BJ (cell line): ENCODE measurements at regions not wholly inside any gene's neighbourhood (a gene's known extent, or its start where the extent isn't known, plus 50 kb on each side); places are given as distances from the start of the nearest gene placed in this dataset.

ENCODE experiments used
- CTCF ChIA-PET: fragments of 350-600 bp; formaldehyde crosslinking; extraction: SDS; loops from one replicate; lab custom pipeline; 2021; ENCODE audit warnings: antibody characterized with exemption, inconsistent platforms; lab: Yijun Ruan, JAX
- POLR2A ChIA-PET: fragments of 300-600 bp; sonication (Branson Sonifier 250); formaldehyde crosslinking; extraction: SDS; loops from one replicate; lab custom pipeline; 2021; ENCODE audit warnings: antibody characterized with exemption; lab: Charles Lee
- DNase-seq: peaks from one replicate; pipeline ENCODE4 v3.0.0-alpha.2; 2011; ENCODE audit warnings: low read depth
- H3K27me3 ChIP-seq: 2 replicates; pipeline ENCODE4 v1.6.0; 2011; ENCODE audit warnings: low read length; ENCODE audit not compliant: control insufficient read depth, insufficient read depth
- H3K36me3 ChIP-seq: 2 replicates; pipeline ENCODE4 v1.5.1; 2011; ENCODE audit warnings: low read length; ENCODE audit not compliant: control insufficient read depth, insufficient read depth
- H3K4me3 ChIP-seq: 2 replicates; pipeline ENCODE4 v1.5.1; 2011; ENCODE audit warnings: low read depth, mild to moderate bottlenecking, control low read depth, low read length
- TF ChIP-seq, protein P1 (sequence below): IDR thresholded peaks from 2 replicates; pipeline ENCODE4 v1.5.1; 2011; ENCODE audit warnings: low read depth, mild to moderate bottlenecking, control low read depth, inconsistent platforms, low read length, moderate library complexity; ENCODE audit not compliant: insufficient read depth

DNA sequence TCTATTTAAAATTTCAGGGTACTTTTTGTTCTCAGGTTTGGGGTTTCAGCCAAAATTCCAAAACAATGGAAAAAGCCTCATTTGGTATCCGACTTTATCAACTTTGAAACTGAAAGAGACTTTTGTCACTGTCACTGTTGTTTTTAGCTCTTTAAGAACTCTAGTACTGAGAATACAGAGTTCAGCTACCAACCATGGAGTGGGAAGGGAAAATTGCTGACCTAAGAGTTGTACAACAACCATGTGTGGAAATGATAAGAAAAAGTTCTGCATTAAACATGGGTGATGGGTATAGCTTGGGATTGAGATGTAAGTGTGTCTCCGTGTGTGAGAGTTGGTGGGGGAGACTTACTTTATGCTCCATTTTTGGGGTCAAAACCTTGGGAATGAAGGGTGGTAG is 206.6 kb upstream of the LRATD1 start:
- CTCF ChIA-PET, result interaction anchor here (1.7 kb wide), 1 partner anchor 209 kb away, joined by 7 read pairs; no protein-coding TSS in a partner anchor

DNA sequence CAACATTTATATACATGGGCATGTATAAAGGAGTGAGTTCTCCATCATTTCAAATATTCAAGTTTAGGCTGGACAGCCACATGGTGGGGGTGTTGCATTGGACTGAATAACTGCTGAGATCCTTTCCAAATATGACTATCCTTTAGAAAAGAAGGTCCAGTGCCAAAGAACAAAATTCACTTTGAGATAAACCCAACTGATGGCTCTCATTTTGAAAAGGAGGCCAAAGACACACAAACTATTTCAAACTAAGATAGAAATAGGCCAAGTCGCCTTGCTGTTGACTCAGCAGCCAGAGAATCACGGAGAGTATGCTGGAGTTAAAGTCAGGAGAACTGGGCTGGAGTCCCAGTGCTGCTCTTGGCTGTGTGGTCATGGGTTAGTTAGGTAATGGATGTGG is 204.5 kb upstream of the LRATD1 start:
- CTCF ChIA-PET, result interaction anchor here (1.1 to 1.2 kb wide), 2 partner anchors 206 to 732 kb away, joined by 3 read pairs; no protein-coding TSS in a partner anchor
- Histone ChIP-seq H3K36me3 (no peaks in the 10 kb centered on the region), H3K27me3 (no peaks in the 10 kb centered on the region), H3K4me3 (no peak overlapping the region)
- peak; percentile 11 for DNase-seq
- POLR2A ChIA-PET, result no interaction called here
- TF ChIP-seq, protein P1, sequence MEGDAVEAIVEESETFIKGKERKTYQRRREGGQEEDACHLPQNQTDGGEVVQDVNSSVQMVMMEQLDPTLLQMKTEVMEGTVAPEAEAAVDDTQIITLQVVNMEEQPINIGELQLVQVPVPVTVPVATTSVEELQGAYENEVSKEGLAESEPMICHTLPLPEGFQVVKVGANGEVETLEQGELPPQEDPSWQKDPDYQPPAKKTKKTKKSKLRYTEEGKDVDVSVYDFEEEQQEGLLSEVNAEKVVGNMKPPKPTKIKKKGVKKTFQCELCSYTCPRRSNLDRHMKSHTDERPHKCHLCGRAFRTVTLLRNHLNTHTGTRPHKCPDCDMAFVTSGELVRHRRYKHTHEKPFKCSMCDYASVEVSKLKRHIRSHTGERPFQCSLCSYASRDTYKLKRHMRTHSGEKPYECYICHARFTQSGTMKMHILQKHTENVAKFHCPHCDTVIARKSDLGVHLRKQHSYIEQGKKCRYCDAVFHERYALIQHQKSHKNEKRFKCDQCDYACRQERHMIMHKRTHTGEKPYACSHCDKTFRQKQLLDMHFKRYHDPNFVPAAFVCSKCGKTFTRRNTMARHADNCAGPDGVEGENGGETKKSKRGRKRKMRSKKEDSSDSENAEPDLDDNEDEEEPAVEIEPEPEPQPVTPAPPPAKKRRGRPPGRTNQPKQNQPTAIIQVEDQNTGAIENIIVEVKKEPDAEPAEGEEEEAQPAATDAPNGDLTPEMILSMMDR, result peak; percentile 32; the same call in 1 of the 2 replicates

More for the DNA sequence above, 206.6 kb upstream of the LRATD1 start:
- TF ChIP-seq, protein P1, result no peak
- DNase-seq, result no peak
- Histone ChIP-seq H3K36me3 (no peaks in the 10 kb centered on the region), H3K27me3 (no peaks in the 10 kb centered on the region), H3K4me3 (no peak overlapping the region)
- POLR2A ChIA-PET, result no interaction called here

DNA sequence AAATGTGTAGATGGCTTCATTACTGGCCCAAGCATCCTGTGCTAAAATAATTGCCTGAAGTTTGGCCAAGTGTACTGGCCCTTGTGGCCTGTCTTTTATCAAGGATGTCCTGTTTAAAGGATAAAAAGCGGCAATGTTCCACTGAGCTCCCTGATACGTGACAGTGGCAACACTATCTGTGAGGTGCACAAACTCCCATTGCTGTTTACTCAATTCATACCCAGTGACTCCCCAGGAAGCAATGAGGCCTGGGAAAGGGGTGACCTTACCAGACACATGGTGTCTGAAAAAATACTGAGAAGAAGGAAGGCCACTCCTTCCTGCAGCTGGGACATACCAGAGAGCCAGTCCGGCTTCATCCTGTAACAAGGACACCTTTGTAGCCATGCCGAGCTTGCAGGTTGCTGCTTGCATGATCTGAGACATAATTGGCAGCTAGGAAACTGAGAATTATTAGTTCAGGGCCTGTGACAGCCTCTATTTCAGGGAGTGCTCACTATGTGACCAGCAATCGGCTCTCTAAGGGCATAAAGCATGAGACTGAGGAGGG is 198.5 kb upstream of the LRATD1 start:
- Histone ChIP-seq H3K4me3 (no peak overlapping the region), H3K27me3 (no peaks in the 10 kb centered on the region), H3K36me3 (no peaks in the 10 kb centered on the region)
- CTCF ChIA-PET, result no interaction called here
- no peak for DNase-seq
- POLR2A ChIA-PET, result no interaction called here
- TF ChIP-seq, protein P1, result no peak

DNA sequence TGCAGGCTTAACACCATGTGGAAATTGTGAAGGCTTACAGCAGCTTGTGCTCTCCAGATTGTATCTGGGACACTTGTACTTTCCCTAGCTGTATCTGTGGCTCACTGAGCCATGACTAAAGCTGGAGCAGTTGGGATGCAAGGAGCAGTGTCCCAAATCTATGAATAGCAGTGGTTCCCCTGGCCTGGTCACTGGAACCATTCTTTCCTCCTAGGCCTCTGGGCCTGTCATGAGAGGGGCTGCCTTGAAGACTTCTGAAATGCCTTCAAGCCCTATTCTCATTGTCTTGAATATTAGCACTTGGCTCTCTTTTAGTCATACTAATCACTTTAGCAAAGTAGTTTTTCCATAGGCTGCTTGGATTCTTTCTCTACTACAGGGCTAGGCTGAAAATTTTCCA is 186.8 kb upstream of the LRATD1 start:
- Histone ChIP-seq H3K4me3 (no peak overlapping the region), H3K27me3 (no peaks in the 10 kb centered on the region), H3K36me3 (no peaks in the 10 kb centered on the region)
- ChIA-PET CTCF (no interaction called here), POLR2A (no interaction called here)
- DNase-seq, result no peak
- TF ChIP-seq, protein P1, result no peak

- TF ChIP-seq, protein P1, result no peak
- ChIA-PET POLR2A (no interaction called here), CTCF (interaction anchor here (1.2 kb wide), 1 partner anchor 186 kb away, joined by 3 read pairs; no protein-coding TSS in a partner anchor)
Measured at GRCh38 chr2:14448340-14448739, 184.2 kb upstream of the LRATD1 start.

More at GRCh38 chr2:14448340-14448739, 184.2 kb upstream of the LRATD1 start:
- no peak overlapping the region for H3K4me3 ChIP-seq
- no peaks in the 10 kb centered on the region for H3K27me3 ChIP-seq
- no peak for DNase-seq
- no peaks in the 10 kb centered on the region for H3K36me3 ChIP-seq
